AG08395 (cell line): ENCODE measurements at regions not wholly inside any gene's neighbourhood (a gene's known extent, or its start where the extent isn't known, plus 50 kb on each side); places are given as distances from the start of the nearest gene placed in this dataset.
"Not testable (repeated sequence)": the region's sequence is repeated elsewhere in the genome, so short reads cannot be mapped to it uniquely, and the experiment has no call there.

ENCODE experiments used
- DNase-seq: peaks from one replicate; pipeline ENCODE4 v3.0.0; 2012; ENCODE audit warnings: mixed read lengths, low spot score

DNA sequence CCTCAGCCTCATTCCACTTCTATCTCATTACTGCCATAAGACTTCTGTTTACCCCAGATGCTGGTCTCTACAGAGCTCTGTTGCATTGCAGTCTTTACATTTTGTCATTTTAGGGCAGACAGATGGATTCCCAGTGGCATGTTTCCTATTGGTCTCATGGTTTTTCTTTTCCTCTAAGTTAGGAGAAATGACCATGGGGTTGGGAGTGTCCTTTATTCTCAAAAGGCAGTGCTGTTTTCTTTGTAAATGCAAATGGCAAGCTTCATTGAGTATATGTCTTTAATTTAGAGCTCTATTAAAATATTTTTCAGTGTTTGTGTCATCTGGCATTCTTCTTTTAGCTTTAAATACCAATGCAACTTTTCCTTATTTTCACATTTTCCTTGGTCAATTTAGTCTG lies 57.0 kb downstream of the MSTN start:
- DNase-seq: no peak

DNA sequence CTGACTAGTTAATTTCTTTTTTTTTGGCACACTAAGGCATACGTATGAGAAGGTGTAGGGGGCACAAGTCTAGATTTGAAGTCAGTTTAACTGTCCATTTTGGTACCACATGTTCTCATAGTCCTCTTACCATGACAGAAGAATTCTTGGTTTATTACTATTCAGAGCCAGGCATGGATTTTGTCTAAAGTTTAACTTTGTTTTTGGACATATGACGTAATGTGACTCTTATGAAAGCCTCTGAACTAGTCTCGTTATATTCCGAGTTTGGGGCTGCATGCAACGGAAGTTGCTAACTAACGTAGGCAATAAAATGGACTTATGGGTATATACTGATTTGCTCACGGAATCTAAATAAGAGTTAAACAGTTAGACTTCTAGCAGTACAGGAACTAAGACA lies 62.9 kb downstream of the MSTN start:
- no peak for DNase-seq

DNA sequence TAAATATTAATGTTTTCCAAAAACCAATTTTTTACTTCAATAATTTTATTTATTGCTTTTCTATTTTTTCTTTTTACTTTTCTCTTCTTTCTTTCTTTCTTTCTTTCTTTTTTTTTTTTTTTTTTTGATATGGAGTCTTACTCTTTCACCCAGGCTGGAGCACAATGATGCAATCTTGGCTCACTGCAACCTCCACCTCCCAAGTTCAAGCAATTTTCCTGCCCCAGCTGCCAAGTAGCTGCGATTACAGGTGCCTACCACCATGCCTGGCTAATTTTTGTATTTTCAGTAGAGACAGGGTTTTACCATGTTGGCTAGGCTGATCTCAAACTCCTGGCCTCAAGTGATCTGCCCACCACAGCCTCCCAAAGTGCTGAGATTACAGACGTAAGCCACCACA lies 63.9 kb downstream of the MSTN start:
- not testable (repeated sequence) for DNase-seq

DNA sequence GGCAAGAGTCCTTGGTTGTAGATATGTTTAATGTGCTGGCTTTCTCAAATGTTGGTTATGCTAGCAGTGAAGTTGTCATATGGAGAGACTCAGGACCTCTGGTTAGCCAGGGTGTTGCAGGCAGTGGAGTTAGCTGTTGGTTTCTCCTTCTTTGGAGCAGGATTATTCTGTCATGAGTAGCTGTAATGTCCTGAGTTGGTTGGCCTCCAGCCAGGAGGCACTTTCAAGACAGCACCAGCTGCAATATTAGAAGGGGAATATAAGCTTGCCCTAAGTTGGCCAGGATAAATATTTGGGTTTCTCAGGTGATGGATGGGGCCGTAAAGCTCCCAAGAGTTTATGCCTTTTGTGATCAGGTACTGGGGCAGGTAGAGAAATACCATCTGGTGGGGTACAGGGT lies 65.5 kb downstream of the MSTN start:
- DNase-seq: no peak

DNA sequence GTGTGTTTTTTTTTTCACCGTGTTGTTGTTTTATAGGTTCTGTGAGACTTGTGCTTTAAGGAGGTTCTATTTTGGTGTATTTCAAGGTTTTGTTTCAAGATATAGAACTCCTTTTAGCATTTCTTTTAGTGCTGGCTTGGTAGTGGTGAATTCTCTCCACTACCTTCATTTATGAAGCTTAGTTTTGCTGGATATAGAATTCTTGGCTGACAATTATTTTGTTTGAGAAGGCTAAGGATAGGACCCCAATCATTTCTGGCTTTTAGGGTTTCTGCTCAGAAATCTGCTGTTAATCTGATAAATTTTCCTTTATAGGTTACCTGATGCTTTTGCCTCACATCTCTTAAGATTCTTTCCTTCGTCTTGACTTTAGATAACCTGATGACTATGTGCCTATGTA lies 66.8 kb downstream of the MSTN start:
- DNase-seq: no peak

DNA sequence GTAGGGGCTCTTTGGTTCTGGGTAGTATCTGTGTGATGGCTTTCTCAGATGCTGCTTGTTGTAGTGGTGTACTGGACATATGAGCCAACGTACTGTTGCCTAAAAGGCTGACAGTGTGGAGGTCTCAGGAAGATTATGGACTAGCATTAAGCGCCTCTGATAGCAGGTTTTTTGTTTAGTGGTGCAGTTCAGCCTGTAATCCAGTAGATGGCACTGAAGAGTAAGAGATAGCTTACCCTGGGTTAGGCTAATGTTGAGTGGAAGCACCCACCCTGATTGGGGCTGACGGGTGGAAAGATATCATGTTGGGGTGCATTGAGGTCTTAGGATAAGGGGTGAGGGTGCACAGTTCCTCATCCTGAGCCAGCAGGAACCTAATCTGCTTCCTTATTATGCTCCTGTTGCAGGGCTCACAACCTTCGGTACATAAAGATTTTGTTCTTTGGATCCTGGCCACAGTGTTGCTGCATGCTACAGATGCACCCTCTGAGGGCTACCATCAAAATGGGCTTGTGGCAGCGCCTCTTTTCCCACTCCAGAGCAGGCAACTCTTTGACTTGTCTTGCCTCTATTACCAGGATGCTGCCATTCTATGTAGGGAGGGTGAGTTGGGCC lies 79.6 kb downstream of the MSTN start:
- DNase-seq: no peak

DNA sequence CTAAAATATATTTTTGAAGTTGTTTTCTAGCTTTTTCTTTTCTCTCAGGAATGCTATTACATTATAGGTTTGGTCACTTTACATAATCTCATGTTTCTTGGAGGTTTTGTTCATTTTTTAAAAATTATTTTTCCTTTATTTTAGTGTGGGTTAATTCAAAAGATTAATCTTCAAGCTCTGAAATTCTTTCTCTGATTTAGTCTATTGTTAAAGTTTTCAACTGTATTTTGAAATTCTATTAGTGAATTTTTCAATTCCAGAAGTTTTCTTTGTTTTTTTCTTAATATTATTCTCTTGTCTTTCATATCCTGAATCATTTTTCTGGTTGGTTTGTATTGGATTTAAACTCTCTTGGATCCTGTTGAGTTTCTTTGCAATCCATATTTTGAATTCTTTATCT lies 80.4 kb downstream of the MSTN start:
- no peak for DNase-seq

DNA sequence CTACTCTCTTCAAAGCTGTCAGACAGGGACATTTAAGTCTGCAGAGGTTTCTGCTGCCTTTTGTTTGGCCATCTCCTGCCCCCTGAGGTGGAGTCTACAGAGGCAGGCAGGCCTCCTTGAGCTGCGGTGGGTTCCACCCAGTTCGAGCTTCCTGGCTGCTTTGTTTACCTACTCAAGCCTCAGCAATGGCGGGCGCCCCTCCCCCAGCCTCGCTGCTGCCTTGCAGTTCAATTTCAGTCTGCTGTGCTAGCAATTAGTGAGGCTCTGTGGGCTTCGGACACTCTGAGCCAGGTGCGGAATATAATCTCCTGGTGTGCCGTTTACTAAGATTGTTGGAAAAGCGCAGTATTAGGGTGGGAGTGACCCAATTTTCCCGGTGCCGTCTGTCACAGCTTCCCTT lies 86.0 kb downstream of the MSTN start:
- DNase-seq: not testable (repeated sequence)

DNA sequence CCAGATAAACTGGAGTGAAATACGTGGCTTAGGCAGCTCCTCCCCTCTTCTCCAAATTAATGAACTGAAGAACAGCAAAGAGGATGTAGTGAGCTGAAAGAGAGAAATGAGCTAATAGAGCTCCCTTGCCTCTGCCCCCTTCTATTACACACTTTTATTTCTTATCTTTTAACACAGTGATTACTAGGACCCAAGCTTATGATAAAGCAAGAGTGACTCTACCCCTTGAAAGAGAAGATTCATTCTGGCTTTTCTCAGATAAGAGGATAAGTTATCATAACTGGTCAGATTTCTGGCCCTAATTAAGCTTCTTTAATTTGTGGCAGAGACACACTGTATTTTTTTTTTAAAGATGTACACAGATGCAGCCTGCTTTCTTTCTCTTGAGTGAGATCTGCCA lies 102.2 kb downstream of the MSTN start:
- DNase-seq: no peak

DNA sequence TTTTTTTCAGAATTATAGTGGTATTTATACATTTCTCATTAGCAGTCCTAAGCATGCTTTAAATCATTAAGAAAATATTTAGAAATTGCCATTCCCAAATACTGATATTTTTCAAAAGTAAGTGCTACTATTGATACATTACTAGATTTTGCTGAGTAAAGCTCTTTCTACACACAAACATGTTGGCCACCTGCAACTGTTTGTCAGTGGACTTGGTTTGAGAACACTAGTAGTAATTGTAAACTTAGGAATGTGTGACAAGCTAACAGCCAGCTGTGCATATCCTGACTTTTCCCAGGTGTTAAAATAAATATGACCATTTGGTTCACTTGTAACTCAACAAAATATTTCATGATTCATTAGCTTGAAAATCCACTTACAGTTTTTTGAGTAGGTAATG lies 103.1 kb downstream of the MSTN start:
- DNase-seq: no peak

DNA sequence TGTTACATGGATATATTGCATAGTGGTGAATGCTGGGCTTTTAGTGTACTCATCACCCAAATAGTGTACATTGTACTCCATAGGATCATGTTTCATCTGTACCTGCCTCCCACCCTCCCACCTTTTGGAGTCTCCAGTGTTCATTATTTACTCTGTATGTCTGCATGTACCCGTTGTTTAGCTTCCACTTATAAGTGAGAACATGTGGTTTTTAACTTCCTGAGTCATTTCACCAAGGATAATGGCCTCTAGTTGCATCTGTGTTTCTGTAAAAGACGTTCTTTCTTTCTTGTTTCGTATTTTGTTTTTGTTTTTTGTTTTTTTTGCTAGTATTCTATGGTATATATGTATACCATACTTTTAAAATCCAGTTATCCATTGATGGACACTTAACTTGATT lies 107.5 kb downstream of the MSTN start:
- no peak for DNase-seq

DNA sequence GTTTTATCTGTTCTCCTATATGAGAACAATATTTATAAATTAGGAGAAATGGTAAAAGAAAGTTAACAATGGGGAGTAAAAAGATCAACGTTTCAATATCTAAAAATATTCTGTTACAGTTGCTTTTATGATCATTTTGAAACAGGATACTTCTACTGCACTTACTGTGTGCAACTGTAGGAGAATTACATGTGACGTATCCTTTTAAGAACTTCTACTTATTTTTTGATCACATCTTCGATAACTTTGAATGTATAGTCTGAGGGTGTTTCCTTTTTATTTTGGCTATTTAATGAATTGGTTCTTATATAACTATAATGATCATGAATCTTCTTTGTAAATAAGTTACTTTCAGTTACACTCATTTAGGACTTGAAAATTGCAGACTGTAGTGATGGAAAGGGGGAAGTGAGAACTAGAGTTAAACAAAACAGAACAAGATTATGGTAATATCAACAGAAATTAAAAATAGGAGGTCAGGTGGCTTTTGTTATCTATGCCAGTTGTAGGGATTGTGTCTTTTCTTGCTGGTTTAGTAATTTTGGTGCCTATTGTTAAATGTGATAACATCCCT lies 109.9 kb downstream of the MSTN start:
- DNase-seq: no peak

DNA sequence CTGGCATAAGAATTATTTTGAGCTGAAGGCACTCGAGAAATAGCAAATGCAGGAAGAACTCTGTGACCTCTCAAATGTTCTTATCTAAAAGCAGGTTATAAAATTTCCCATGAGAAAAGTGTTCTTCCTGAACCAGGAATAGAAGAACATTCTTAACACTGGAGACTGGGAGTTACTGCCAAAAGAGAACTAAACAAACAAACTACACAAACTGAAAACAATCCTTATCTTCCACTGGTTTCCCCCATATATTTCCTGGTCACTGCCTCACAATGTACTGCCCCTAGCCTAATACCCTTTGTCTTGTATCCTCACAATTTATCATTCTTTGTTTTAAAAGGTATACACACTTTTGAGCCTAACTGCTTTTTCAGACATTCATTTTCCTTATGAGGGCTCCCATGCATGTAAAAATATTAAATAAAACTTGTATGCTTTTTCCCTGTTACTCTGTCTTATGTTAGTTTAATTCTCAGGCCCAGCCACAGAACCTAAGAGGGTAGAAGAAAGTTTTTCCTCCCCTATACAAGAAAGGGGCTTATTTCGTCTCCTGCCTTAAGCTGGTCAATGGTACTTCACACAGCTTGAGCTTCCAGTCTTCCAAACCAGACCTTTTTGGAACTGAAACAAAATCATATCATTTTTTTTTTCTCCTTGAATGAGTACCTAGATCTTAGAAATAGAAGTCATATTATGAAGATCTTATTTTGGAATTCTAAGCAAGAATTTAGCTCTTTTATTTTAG lies 110.6 kb downstream of the MSTN start:
- DNase-seq: no peak

DNA sequence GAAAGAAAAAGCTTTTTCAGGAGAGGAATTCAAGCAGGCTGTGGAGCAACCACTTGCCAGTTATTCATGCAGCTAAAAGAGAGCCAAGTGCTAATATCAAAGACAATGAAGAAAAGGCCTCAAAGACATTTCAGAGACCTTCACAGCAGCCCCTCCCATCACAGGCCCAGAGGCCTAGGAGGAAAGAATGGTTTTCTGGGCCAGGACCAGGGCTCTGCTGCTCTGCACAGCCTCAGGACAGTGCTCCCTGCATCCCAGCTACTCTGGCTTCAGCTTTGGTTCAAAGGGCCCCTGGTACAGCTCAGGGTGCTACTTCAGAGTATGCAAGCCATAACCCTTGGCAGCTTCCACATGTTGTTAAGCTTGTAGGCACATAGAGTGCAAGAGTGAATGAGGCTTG lies 119.5 kb downstream of the MSTN start:
- no peak for DNase-seq

DNA sequence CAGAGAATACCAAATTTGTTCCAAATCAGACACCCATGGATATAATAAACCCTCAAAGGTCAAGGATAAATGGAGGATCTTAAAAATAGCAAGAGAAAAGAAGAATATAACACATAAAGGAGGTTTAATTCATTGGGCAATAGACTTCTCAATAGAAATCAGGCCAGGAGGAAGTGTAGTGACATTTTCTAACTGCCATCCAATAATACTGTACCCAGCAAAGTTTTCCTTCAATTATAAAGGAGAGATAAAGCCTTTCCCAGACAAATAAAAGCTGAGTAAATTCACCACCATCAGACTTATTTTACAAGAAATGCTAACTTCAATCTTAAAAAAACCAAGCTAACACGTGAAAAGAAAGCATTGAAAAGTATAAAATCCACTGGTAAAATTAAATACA lies 121.6 kb downstream of the MSTN start:
- no peak for DNase-seq

DNA sequence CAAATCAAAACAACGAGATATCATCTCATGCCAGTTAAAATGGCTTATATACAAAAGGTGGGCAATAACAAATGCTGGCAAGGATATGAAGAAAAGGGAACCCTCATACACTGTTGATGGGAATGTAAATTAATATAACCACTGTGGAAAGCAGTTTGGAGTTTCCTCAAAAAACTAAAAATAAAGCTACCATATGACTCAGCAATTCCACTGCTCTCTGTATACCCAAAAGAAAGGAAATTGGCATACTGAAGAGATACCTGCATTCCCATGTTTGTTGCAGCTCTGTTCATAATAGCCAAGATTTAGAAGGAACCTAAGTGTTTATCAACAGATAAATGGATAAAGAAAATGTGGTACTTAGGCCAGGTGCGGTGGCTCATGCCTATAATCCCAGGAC lies 124.8 kb downstream of the MSTN start:
- DNase-seq: no peak

DNA sequence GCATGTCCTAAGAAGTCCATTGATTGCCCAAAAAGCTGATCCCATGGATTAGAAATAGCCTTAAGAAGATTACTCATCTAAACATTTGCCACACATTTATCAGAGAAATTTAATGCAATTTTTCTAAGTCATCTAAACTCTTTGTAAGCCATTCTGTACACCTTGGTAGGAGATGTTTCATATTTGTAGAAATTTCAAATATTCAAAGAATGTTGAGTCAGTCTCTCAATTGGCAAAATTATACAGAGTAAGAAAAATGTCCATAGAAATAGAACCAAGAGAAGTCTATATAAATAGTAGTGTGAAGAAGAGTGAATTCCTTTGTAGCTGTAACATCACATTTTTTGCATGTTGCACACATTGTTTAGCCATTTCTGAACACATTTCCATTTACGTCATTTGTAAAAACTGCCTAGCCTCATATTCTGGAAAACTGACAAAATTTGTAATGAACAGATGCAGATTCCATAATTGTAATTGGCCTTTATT lies 128.6 kb downstream of the MSTN start:
- DNase-seq: peak; percentile 69

DNA sequence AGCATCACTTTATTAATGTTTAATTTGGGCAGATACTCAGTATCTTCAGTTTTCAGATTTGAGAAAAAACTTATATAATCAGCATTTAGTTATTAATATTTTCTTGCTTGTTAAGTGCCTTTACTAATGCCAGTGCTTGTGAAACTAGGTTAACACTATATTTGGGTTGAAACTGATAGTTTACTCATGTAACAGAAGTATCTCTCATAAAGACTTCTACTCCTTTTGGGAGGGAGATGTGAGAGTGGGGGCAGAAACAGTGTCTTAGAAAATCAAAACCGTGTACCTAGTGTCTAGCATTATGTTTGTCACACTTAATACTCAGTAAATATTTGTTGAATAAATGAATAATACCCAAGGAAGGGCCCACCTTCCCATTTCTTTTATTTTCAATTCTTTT lies 129.5 kb downstream of the MSTN start:
- DNase-seq: no peak

DNA sequence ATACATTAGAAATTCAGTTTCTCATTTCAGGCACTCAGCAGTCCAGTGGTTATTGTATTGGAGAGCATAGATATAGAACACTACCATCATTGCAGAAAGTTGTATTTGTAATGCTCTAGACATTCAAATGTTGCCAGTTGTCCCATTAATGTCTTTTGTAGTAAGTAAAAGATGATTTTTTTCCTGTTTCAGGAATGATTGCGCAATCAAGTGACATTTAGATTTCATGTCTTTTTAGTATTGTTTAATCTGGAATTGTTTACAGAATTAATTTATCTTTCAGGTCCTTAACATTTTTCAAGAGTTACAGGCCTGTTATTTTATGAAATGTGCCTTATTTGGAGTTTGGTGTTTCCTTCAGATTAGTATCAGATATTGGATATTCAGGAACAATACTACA lies 134.7 kb downstream of the MSTN start:
- DNase-seq: no peak
